ENCODE measurements at regions not wholly inside any gene's neighbourhood (a gene's known extent, or its start where the extent isn't known, plus 50 kb on each side); places are given as distances from the start of the nearest gene placed in this dataset.
"Not testable (repeated sequence)": the region's sequence is repeated elsewhere in the genome, so short reads cannot be mapped to it uniquely, and the experiment has no call there.

- DNase-seq, result no peak
Observed at GRCh38 chr10:6718550-6718949, 138.5 kb upstream of the PRKCQ start.

- DNase-seq, result no peak
Observed at GRCh38 chr10:6716516-6716915, 136.4 kb upstream of the PRKCQ start.

GRCh38 chr10:6713716-6714115 lies 133.6 kb upstream of the PRKCQ start:
- no peak for DNase-seq

DNA sequence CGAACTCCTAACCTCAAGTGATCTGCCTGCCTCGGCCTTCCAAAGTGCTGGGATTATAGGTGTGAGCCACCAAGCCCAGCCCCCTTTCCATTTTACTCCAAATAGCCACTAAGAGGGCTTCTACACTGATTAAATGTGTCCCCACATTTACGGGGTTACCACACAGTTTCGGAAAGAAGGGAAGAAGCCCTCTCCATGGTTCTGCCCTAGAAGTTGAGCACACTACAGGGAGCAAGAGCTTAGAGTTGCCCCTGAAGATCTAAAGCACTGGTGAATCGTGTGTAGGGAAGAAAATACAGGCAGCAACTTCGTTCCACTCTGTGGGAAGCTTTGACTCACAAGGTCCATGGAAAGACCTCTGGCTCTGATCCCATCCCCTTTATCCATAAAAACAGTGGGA lies 133.0 kb upstream of the PRKCQ start:
- DNase-seq, result no peak

DNA sequence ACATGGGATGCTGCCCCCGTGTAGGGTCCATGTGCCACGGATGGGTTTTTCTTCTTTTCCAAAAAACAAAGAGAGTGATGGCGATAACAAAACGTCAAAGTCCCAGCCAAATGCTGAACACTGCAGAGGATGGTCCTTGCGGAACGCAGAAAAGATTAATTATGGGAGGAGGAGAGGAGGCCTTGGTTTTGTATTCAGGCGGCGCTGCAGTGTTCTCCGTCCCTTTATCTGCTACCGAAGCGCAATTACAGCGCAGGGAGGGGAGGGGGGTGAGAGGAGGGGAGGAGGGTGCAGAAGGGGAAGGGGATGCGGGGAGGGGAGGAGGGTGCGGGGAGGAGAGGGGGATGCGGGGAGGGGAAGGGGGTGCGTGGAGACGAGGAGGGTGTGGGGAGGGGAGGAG lies 131.8 kb upstream of the PRKCQ start:
- no peak for DNase-seq

DNA sequence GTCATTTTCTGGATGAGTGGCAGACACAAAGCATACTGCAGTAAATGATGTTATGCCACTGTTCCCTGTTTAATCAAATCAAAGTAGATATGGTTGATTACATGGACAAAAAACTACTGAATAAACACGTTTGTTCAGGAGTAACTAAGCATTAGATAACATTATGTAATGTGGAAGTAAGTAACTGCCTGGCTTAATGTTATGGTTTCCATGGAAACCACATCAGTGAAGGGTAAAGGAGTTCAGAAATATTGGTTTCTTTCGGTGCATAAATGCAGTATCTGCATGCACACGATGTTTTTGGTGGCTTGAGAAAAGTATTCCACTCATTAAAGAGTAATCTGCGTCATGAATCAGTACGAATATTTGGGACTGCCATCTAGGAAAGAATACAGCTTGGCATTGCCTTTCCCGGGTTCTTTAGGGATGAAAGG lies 131.3 kb upstream of the PRKCQ start:
- no peak for DNase-seq

- DNase-seq, result no peak
Observed at GRCh38 chr10:6707352-6707751, 127.3 kb upstream of the PRKCQ start.

- no peak for DNase-seq
Observed at GRCh38 chr10:6706725-6707124, 126.6 kb upstream of the PRKCQ start.

DNA sequence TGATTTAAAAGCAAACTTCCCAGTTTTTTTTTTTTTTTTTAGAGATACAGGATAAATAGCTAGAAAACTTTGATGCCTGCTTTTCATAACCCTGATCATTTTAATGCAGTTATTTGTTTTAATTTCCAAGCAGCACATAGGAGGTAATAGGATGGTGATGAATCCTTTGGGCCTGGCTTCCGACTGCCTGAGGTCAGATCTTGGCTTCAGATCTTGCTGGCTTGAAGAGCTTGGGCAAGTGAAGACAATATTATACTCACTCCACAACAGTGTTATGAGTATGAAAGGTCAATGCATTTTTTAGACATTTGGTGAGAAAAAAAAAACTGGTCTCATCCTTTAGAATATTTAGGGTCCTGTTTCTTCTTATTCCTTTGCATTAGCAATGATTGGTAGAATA lies 124.8 kb upstream of the PRKCQ start:
- DNase-seq, result no peak

GRCh38 chr10:6702833-6703232 lies 122.8 kb upstream of the PRKCQ start:
- not testable (repeated sequence) for DNase-seq

DNA sequence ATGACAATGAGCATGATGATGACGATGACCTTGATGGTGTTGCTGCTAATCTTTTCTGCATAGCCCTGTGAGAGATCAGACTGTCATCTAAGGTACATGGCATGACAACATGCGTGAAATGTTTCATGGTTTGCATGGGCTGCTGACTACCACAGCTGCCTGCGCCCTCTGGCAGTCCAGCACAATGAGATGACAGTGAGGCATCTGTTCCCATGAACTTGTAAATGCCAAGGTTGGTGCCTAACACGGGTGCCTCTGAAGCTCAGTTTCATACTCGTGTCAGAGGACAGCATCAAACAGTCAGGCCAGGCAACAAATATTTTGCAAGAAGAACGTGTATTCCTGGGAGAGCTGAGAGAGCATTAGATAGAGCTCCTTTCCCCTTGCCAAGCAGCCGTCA lies 122.0 kb upstream of the PRKCQ start:
- DNase-seq, result no peak

GRCh38 chr10:6701289-6701688 lies 121.2 kb upstream of the PRKCQ start:
- DNase-seq, result no peak

GRCh38 chr10:6700066-6700465 lies 120.0 kb upstream of the PRKCQ start:
- DNase-seq, result no peak

DNA sequence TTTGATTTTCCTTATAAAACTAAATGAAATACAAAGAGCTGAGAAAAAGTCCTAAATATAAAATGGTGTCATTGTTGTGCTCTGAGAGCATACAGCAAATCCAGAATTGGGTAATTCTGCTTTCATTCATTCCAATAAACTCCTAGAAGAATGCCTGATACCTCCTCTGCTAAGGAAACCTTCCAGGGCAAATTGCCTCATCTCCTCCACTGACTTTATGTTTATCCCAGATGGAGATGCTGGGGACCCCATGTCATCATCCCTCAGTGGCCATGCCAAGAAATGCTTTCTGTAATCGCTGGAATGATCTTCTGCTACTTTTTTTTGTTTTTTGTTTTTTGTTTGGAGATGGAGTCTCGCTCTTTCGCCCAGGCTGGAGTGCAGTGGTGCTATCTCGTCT lies 119.3 kb upstream of the PRKCQ start:
- no peak for DNase-seq

DNA sequence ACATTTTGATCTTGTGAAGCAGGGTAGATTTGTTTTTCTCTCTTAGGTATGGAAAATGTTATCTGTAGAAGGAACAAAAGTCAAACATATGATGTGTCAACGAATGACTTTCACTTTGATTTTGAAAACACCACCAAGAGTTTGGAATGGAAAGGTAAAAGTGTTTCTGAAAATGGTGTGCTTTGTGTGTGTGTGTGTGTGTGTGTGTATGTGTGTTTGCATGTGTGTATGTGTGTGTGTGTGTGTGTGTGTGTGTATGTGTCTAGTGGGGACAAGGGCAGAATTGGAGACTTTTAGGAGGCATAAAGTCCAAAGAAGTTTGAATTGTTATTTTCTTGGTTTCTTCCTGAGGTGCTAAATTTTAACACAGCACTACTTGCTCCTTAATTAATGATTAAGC lies 115.4 kb upstream of the PRKCQ start:
- no peak for DNase-seq

GRCh38 chr10:6694447-6695140 lies 114.5 kb upstream of the PRKCQ start:
- DNase-seq, result no peak

- DNase-seq, result no peak
Observed at GRCh38 chr10:6692856-6693255, 112.8 kb upstream of the PRKCQ start.

- no peak for DNase-seq
Observed at GRCh38 chr10:6692103-6692502, 112.0 kb upstream of the PRKCQ start.

GRCh38 chr10:6689036-6689435 lies 109.0 kb upstream of the PRKCQ start:
- DNase-seq, result no peak

GRCh38 chr10:6680735-6681134 lies 100.7 kb upstream of the PRKCQ start:
- DNase-seq, result no peak

GRCh38 chr10:6678956-6679355 lies 98.9 kb upstream of the PRKCQ start:
- DNase-seq, result no peak

- peak; percentile 36 for DNase-seq
Observed at GRCh38 chr10:6678211-6678803, 98.2 kb upstream of the PRKCQ start.

GRCh38 chr10:6677129-6677528 lies 97.1 kb upstream of the PRKCQ start:
- not testable (repeated sequence) for DNase-seq

GRCh38 chr10:6674291-6674690 lies 94.2 kb upstream of the PRKCQ start:
- DNase-seq, result no peak

DNA sequence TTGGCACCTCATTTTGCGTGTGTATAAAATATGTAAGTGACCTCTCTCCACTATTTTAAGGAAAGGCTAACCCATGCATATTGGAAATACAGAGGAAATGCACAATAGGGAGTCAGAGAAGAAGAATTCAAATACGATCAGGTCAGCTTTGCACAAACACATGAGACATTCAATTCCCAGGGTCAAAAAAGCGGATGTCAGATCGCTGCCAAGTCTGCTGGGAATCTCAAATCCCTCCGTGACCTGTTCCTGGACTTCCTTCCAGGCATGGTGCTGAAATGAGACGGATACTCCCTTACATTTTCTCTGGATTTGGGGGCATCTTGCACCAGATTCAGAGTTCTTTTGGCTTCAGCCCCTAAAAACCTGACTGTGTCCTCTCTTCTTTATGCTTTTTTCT lies 91.9 kb upstream of the PRKCQ start:
- DNase-seq, result no peak

Data from kidney glomerular epithelial cell (primary cell).